ENCODE measurements at regions not wholly inside any gene's neighbourhood (a gene's known extent, or its start where the extent isn't known, plus 50 kb on each side); places are given as distances from the start of the nearest gene placed in this dataset.

GRCh38 chr1:186513526-186513925 lies 52.6 kb upstream of the PDC start:
- CTCF ChIA-PET: interaction anchor here (0.6 kb wide), 1 partner anchor 139 kb away, joined by 3 read pairs; the partner anchor contains the start of gene TPR
- H3K36me3 ChIP-seq (ENCODE audit: control insufficient read depth, insufficient read depth, low read length): no peaks in the 10 kb centered on the region
- no peaks in the 10 kb centered on the region for H3K27me3 ChIP-seq (ENCODE audit: control insufficient read depth, insufficient read depth, low read length)
- no peak for TF ChIP-seq CTCF (IDR thresholded peaks at IDR 0.05; ENCODE audit: insufficient read depth, low read depth, low read length)
- POLR2A ChIA-PET: no interaction called here
- no peak overlapping the region for H3K4me3 ChIP-seq (ENCODE audit: low read depth, low read length)
- DNase-seq (ENCODE audit: low read depth): no peak

- no peak overlapping the region for H3K4me3 ChIP-seq (ENCODE audit: low read depth, low read length)
- no peaks in the 10 kb centered on the region for H3K36me3 ChIP-seq (ENCODE audit: control insufficient read depth, insufficient read depth, low read length)
- ChIA-PET CTCF (interaction anchor here (0.6 kb wide), 1 partner anchor 138 kb away, joined by 3 read pairs; the partner anchor contains the start of gene TPR), POLR2A (interaction anchor here (0.6 kb wide), 1 partner anchor 24 kb away, joined by 3 read pairs; no protein-coding TSS in a partner anchor)
- no peaks in the 10 kb centered on the region for H3K27me3 ChIP-seq (ENCODE audit: control insufficient read depth, insufficient read depth, low read length)
- TF ChIP-seq CTCF (IDR thresholded peaks at IDR 0.05; ENCODE audit: insufficient read depth, low read depth, low read length): no peak
- no peak for DNase-seq (ENCODE audit: low read depth)
These were observed 52.0 kb upstream of the PDC start for GRCh38 chr1:186512698-186513457.

- ChIA-PET POLR2A (interaction anchor here (0.6 kb wide), 1 partner anchor 25 kb away, joined by 3 read pairs; no protein-coding TSS in a partner anchor), CTCF (interaction anchor here (0.5 to 0.8 kb wide), 2 partner anchors 12 to 248 kb away, joined by 3 read pairs; no protein-coding TSS in a partner anchor)
These were observed 51.1 kb upstream of the PDC start for GRCh38 chr1:186511761-186512637.

More at GRCh38 chr1:186511761-186512637, 51.1 kb upstream of the PDC start:
- Histone ChIP-seq H3K4me3 (ENCODE audit: low read depth, low read length) (no peak overlapping the region), H3K36me3 (ENCODE audit: control insufficient read depth, insufficient read depth, low read length) (no peaks in the 10 kb centered on the region), H3K27me3 (ENCODE audit: control insufficient read depth, insufficient read depth, low read length) (no peaks in the 10 kb centered on the region)
- no peak for DNase-seq (ENCODE audit: low read depth)
- TF ChIP-seq CTCF (IDR thresholded peaks at IDR 0.05; ENCODE audit: insufficient read depth, low read depth, low read length): no peak
